ENCODE measurements at regions not wholly inside any gene's neighbourhood (a gene's known extent, or its start where the extent isn't known, plus 50 kb on each side); places are given as distances from the start of the nearest gene placed in this dataset.

GRCh38 chr11:10373340-10373739 is 68.5 kb downstream of the ADM start (continued):
- no peak for TF ChIP-seq USF1 (CRISPR knock-in tag; IDR thresholded peaks at IDR 0.05)
- TF ChIP-seq GABPB1 (CRISPR knock-in tag; IDR thresholded peaks at IDR 0.05), result no peak
- no peak for TF ChIP-seq CDX4 (CRISPR knock-in tag; IDR thresholded peaks at IDR 0.05; ENCODE audit: borderline replicate concordance)

GRCh38 chr11:10373929-10374328 is 69.1 kb downstream of the ADM start:
- Mint-ChIP-seq H3K27me3 (ENCODE audit: low read depth) (no peaks in the 10 kb centered on the region; the same call in 1 of the 2 replicates), H3K27ac (no peak overlapping the region), H3K4me1 (peaks cover 3% of the 10 kb centered on the region; the same call in 1 of the 2 replicates), H3K4me3 (no peak overlapping the region), H3K9me3 (peaks cover 29% of the 10 kb centered on the region), H3K36me3 (peaks cover 19% of the 10 kb centered on the region)
- TF ChIP-seq ZSCAN18 (CRISPR knock-in tag; IDR thresholded peaks at IDR 0.05) (no peak), ATF3 (CRISPR knock-in tag; conservative IDR thresholded peaks at IDR 0.05) (no peak), AFF4 (CRISPR knock-in tag; IDR thresholded peaks at IDR 0.05; ENCODE audit: borderline replicate concordance) (no peak), ZBTB43 (CRISPR knock-in tag; IDR thresholded peaks at IDR 0.05) (no peak), NFYB (CRISPR knock-in tag; conservative IDR thresholded peaks at IDR 0.05; ENCODE audit: low read depth) (no peak), MAX (CRISPR knock-in tag; IDR thresholded peaks at IDR 0.05) (no peak), MYBL2 (CRISPR knock-in tag; IDR thresholded peaks at IDR 0.05) (no peak), ZBTB21 (CRISPR knock-in tag; IDR thresholded peaks at IDR 0.05; ENCODE audit: borderline replicate concordance) (no peak)
- POLR2A ChIA-PET, result no interaction called here
- ATAC-seq, result no peak
- CTCF ChIA-PET, result no interaction called here
- no peak for DNase-seq (ENCODE audit: low spot score)

- no peak for TF ChIP-seq FOXK1 (CRISPR knock-in tag; IDR thresholded peaks at IDR 0.05)
- TF ChIP-seq EMX1 (CRISPR knock-in tag; IDR thresholded peaks at IDR 0.05), result no peak
- TF ChIP-seq ATF3 (CRISPR knock-in tag; conservative IDR thresholded peaks at IDR 0.05), result no peak
- TF ChIP-seq E2F5 (CRISPR knock-in tag; IDR thresholded peaks at IDR 0.05), result no peak
- TF ChIP-seq HMGA2 (CRISPR knock-in tag; IDR thresholded peaks at IDR 0.05), result no peak
- no peak for TF ChIP-seq FOXP1 (CRISPR knock-in tag; IDR thresholded peaks at IDR 0.05; ENCODE audit: borderline replicate concordance)
- TF ChIP-seq FOXJ3 (CRISPR knock-in tag; IDR thresholded peaks at IDR 0.05; ENCODE audit: borderline replicate concordance), result no peak
- TF ChIP-seq ZNF219 (CRISPR knock-in tag; IDR thresholded peaks at IDR 0.05; ENCODE audit: borderline replicate concordance), result no peak
- TF ChIP-seq NFATC4 (CRISPR knock-in tag; IDR thresholded peaks at IDR 0.05), result no peak
- TF ChIP-seq MLX (CRISPR knock-in tag; IDR thresholded peaks at IDR 0.05), result no peak
- CTCF ChIA-PET, result interaction anchor here (0.7 to 1.5 kb wide), 3 partner anchors 8 to 70 kb away, joined by 3 to 10 read pairs (median 3); partner anchors contain the start of gene ADM
Observed at GRCh38 chr11:10374386-10374785, 69.5 kb downstream of the ADM start.

More at GRCh38 chr11:10374386-10374785, 69.5 kb downstream of the ADM start:
- H3K27ac Mint-ChIP-seq, result no peak overlapping the region
- POLR2A ChIA-PET, result no interaction called here
- no peaks in the 10 kb centered on the region; the same call in 1 of the 2 replicates for H3K27me3 Mint-ChIP-seq (ENCODE audit: low read depth)
- peaks cover 29% of the 10 kb centered on the region for H3K9me3 Mint-ChIP-seq
- DNase-seq (ENCODE audit: low spot score) (no peak), ATAC-seq (no peak)
- H3K36me3 Mint-ChIP-seq, result peaks cover 19% of the 10 kb centered on the region
- H3K4me1 Mint-ChIP-seq, result peaks cover 3% of the 10 kb centered on the region; the same call in 1 of the 2 replicates
- H3K4me3 Mint-ChIP-seq, result no peak overlapping the region
